Activated naive CD4-positive, alpha-beta T cell treated with anti-CD3 and anti-CD28 coated beads, Interleukin-2, amount 50 U/mL, for 72 hours (primary cell): ENCODE measurements at regions not wholly inside any gene's neighbourhood (a gene's known extent, or its start where the extent isn't known, plus 50 kb on each side); places are given as distances from the start of the nearest gene placed in this dataset.
A peak's percentile ranks its signal among the peaks of the same experiment; 100 is the strongest.

Source experiments
- ATAC-seq, 2 donors: fragments of 150-1000 bp; cut with Tn5 transposase; 2 replicates each; pipeline ENCODE4 v1.10.0; 2021; ENCODE audit warnings: mild to moderate bottlenecking in 2 of 2, moderate library complexity in 2 of 2
- DNase-seq, 2 donors: peaks; one replicate each; pipeline ENCODE4 v3.0.0; 2021 to 2022; ENCODE audit warnings: low spot score in 2 of 2
- H3K27ac Mint-ChIP-seq, 2 donors: one replicate each; pipeline ENCODE4 v1.8.0; 2022; ENCODE audit warnings: mild to moderate bottlenecking in 2 of 2, mixed read lengths in 2 of 2
- H3K36me3 Mint-ChIP-seq, 2 donors: one replicate each; pipeline ENCODE4 v1.8.0; 2022; ENCODE audit warnings: mixed read lengths in 2 of 2
- H3K9me3 Mint-ChIP-seq, 2 donors: one replicate each; pipeline ENCODE4 v1.8.0; 2022; ENCODE audit warnings: mixed read lengths in 2 of 2

GRCh38 chr2:239855863-239856587 lies 169.1 kb downstream of the NDUFA10 start:
- ATAC-seq = no peak
- DNase-seq = no peak
- Mint-ChIP-seq H3K36me3 (peaks cover 5 to 6% of the 10 kb centered on the region in 2 donors), H3K27ac (no peak overlapping the region), H3K9me3 (peaks cover 5 to 7% of the 10 kb centered on the region in 2 donors)

DNA sequence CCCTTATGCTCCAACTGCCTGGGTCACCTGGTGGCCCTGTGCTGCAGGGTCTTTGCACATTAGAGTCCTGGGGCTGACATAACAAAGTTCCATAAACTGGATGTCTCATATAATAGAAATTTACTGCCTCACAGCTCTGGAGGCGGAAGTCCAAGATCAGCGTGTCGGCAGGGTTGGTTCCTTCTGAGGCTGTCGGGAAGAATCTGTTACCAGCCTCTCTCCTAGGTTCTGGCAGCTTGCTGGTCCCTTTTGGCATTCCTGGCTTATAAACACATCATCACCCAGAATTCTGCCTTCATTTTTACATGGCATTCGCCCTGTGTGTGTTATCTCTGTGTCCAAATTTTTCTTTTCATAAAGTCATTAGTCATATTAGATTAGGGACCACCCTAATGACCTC lies 170.5 kb downstream of the NDUFA10 start:
- DNase-seq = no peak
- Mint-ChIP-seq H3K27ac (no peak overlapping the region), H3K36me3 (peaks cover 8 to 9% of the 10 kb centered on the region in 2 donors), H3K9me3 (peaks cover 8 to 14% of the 10 kb centered on the region in 2 donors)
- no peak for ATAC-seq

DNA sequence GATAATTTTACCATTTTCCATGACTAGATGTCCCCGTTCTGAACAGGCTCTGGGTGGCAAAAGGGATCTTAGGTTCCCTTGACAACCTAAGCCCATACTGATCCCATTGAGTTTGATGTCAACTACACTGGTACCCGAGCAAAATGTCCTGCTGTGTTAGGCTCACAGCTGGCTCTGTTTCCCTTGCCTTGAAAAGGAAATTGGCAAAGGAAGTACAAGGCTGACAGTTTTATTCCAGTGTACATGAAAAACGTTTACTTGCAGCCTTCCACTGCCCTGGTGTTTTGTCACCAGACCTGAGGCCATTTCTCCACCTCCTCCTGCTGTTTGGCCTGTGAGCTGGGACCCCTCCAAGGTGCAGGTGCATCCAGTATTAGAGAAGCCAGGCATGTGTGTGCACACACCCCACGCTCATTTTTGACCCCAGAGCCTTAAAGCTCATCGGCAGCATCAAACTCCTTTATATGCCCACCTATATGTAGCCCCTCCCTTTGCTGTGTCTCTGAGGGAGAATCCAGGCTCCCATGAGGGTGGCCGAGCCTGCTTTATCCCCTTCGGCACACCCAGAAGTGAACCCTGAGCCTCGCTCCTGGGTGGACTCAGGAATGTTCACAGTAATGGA lies 171.3 kb downstream of the NDUFA10 start:
- peaks cover 8 to 9% of the 10 kb centered on the region in 2 donors for H3K36me3 Mint-ChIP-seq
- ATAC-seq = no peak
- H3K9me3 Mint-ChIP-seq = peaks cover 12 to 17% of the 10 kb centered on the region in 2 donors
- H3K27ac Mint-ChIP-seq = no peak overlapping the region
- DNase-seq = no peak

GRCh38 chr2:239853121-239853520 lies 172.0 kb downstream of the NDUFA10 start:
- no peak for DNase-seq
- H3K9me3 Mint-ChIP-seq = peaks cover 13 to 20% of the 10 kb centered on the region in 2 donors
- no peak for ATAC-seq
- H3K27ac Mint-ChIP-seq = no peak overlapping the region
- peaks cover 8 to 9% of the 10 kb centered on the region in 2 donors for H3K36me3 Mint-ChIP-seq

- ATAC-seq (no peak), DNase-seq (no peak)
- peaks cover 8 to 9% of the 10 kb centered on the region in 2 donors for H3K36me3 Mint-ChIP-seq
- peaks cover 16 to 20% of the 10 kb centered on the region in 2 donors for H3K9me3 Mint-ChIP-seq
- H3K27ac Mint-ChIP-seq = no peak overlapping the region
These were observed 172.9 kb downstream of the NDUFA10 start for GRCh38 chr2:239852272-239852671.

- ATAC-seq = no peak
- H3K27ac Mint-ChIP-seq = no peak overlapping the region
- peaks cover 9 to 13% of the 10 kb centered on the region in 2 donors for H3K36me3 Mint-ChIP-seq
- H3K9me3 Mint-ChIP-seq = peaks cover 20 to 25% of the 10 kb centered on the region in 2 donors
- DNase-seq = no peak
These were observed 178.1 kb downstream of the NDUFA10 start for GRCh38 chr2:239846789-239847676.

DNA sequence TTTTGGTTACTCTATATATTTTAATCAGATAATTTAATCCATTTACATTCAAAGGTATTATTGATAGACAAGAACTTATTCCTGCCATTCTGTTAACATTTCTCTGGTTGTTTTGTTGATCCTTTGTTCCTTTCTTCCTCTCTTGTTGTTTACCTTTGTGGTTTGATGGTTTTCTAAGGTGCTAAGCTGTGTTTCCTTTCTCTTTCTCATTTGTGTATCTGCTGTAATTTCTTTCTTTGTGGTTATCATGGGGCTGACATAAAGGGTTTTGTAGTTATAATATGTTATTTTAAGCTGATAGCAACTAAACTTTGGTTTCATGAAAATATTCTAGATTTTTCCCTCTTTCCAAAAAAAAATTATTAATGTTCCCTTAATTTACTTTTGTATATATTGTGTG lies 179.2 kb downstream of the NDUFA10 start:
- DNase-seq (no peak), ATAC-seq (no peak)
- Mint-ChIP-seq H3K36me3 (peaks cover 3 to 8% of the 10 kb centered on the region in 2 donors), H3K27ac (no peak overlapping the region), H3K9me3 (peaks cover 12 to 20% of the 10 kb centered on the region in 2 donors)

- DNase-seq (peak in 1 of 2 donors; percentile 48), ATAC-seq (no peak)
- no peak overlapping the region for H3K27ac Mint-ChIP-seq
- peaks cover 0 to 5% of the 10 kb centered on the region in 2 donors for H3K36me3 Mint-ChIP-seq
- H3K9me3 Mint-ChIP-seq = peaks cover 4 to 10% of the 10 kb centered on the region in 2 donors
These were observed 185.8 kb downstream of the NDUFA10 start for GRCh38 chr2:239839306-239839705.

GRCh38 chr2:239836021-239836765 lies 188.9 kb downstream of the NDUFA10 start:
- peaks cover 4% of the 10 kb centered on the region in 2 donors for H3K9me3 Mint-ChIP-seq

GRCh38 chr2:239835056-239835455 lies 190.1 kb downstream of the NDUFA10 start:
- H3K9me3 Mint-ChIP-seq = peaks cover 4% of the 10 kb centered on the region in 2 donors
- ATAC-seq (no peak), DNase-seq (no peak)
- no peak overlapping the region for H3K27ac Mint-ChIP-seq
- H3K36me3 Mint-ChIP-seq = peaks cover 0 to 5% of the 10 kb centered on the region in 2 donors

More at GRCh38 chr2:239836021-239836765, 188.9 kb downstream of the NDUFA10 start:
- Mint-ChIP-seq H3K27ac (no peak overlapping the region), H3K36me3 (peaks cover 0 to 5% of the 10 kb centered on the region in 2 donors)
- DNase-seq (no peak), ATAC-seq (no peak)

DNA sequence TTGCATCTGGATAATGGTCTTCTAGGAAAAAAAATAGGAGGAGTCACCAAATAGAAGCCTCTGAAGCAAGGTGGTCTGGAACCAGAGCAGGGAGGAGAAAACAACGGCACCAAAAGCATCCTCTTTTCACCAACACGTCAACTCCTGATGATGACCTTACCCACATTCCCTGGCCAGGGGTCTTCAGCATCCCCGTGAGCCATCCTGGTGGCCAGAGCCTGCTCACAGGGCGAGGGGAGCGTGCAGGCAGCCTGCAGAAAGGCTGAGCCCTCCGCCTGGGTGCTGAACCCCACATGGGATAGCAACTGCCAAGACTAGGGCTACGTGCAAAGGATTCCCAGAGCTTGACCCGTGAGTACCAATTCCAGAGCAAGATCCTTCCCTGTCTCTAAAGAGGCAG lies 191.0 kb downstream of the NDUFA10 start:
- peaks cover 0 to 5% of the 10 kb centered on the region in 2 donors for H3K36me3 Mint-ChIP-seq
- DNase-seq (no peak), ATAC-seq (no peak)
- H3K9me3 Mint-ChIP-seq = peaks cover 4% of the 10 kb centered on the region in 2 donors
- H3K27ac Mint-ChIP-seq = no peak overlapping the region

DNA sequence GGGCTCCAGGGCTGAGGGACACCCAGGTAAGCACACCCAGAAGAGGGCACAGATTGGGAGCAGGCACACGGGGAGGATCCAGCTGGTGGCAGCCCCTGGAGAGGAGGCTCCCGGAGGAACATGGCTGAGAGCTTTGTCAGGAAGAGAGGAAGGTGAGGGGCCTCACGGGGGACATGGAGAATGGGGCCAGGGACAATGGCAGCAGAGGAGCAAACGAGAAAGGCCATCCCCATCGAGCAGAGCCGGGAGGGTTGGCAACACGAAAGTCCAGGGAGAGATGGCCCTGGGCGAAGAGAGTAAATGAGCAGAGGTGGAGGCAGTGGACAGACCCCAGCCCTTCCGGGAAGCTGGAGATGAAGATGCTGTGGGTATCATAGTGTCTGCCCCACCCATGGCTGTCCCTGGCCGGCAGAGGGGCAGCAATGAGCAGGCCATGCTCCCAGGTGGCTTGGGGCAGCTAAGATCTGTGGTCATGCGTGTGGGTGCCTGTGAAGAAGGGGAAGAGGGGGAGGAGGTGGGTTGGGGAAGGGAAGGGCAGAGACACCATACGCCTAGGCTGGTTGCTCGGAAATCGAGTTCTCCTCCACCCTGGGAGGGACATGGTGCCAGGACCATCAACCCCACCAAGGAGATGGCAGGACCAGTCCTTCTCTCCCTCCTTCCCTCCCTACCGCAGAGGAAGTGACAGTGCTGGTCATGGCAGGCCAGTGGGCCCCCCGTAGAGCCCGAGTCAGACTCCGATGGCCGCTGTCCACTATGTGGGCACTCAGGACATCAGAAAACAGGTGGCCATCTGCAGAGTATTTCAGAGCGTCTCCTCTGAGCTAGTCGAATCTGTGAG lies 191.7 kb downstream of the NDUFA10 start:
- no peak for ATAC-seq
- H3K36me3 Mint-ChIP-seq = peaks cover 0 to 5% of the 10 kb centered on the region in 2 donors
- no peak overlapping the region for H3K27ac Mint-ChIP-seq
- peaks cover 4% of the 10 kb centered on the region in 2 donors for H3K9me3 Mint-ChIP-seq
- no peak for DNase-seq

- ATAC-seq = no peak
- Mint-ChIP-seq H3K9me3 (peaks cover 4% of the 10 kb centered on the region in 2 donors), H3K36me3 (peaks cover 0 to 5% of the 10 kb centered on the region in 2 donors), H3K27ac (peak overlapping the region in 1 of 2 donors; percentile 82)
- peak in 1 of 2 donors; percentile 23 for DNase-seq
These were observed 192.5 kb downstream of the NDUFA10 start for GRCh38 chr2:239832490-239833268.

- Mint-ChIP-seq H3K27ac (no peak overlapping the region), H3K36me3 (peaks cover 0 to 2% of the 10 kb centered on the region in 2 donors), H3K9me3 (peaks cover 2 to 4% of the 10 kb centered on the region in 2 donors)
- DNase-seq (no peak), ATAC-seq (no peak)
These were observed 193.2 kb downstream of the NDUFA10 start for GRCh38 chr2:239831861-239832489.
